Dermis blood vessel endothelial cell (primary cell): ENCODE measurements at regions not wholly inside any gene's neighbourhood (a gene's known extent, or its start where the extent isn't known, plus 50 kb on each side); places are given as distances from the start of the nearest gene placed in this dataset.

Source experiments
- DNase-seq: peaks from one replicate; pipeline ENCODE4 v3.0.0; 2010

- DNase-seq, result peak; percentile 33
Measured at GRCh38 chr18:10230072-10230471, 224.4 kb upstream of the APCDD1 start.

- no peak for DNase-seq
Measured at GRCh38 chr18:10231220-10231619, 223.2 kb upstream of the APCDD1 start.

- DNase-seq, result no peak
Measured at GRCh38 chr18:10232062-10232461, 222.4 kb upstream of the APCDD1 start.

DNA sequence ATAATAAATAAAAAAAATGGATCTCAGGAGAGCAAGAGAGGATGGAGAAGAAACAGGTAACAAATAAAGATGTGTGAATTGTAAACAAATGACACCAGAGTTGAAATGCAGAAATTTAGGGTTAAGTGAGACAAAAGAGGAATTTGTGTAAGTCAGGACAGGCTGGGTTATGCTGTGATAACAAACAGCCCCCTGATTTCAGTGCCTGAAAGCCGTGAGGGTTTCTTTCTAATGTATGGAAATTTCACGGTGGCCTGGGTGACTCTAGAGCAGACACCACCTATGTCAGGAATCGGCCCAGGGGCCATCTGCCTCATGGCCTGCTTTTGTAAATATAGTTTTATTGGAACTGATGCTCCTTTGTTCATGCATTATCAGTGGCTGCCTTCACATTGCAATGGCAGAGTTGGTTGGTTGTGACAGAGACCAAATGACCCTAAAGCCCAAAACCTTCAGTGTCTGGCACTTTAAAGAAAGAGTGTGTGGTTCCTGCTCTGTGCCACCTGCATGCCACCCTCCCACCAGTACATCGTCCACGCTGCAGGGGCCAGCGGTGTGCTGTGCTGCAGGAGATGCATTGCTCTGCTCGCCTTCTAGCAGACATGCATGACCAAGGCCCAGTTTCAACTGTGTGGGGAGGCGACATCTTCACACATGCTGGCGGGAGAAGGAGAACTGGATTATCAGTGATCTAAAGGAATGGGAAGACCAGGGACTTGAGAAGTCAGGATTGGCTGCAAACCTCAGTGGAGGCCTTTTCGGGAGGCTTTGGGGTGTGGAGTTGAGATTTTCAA is 221.2 kb upstream of the APCDD1 start:
- DNase-seq, result no peak

GRCh38 chr18:10234281-10234680 is 220.2 kb upstream of the APCDD1 start:
- no peak for DNase-seq

DNA sequence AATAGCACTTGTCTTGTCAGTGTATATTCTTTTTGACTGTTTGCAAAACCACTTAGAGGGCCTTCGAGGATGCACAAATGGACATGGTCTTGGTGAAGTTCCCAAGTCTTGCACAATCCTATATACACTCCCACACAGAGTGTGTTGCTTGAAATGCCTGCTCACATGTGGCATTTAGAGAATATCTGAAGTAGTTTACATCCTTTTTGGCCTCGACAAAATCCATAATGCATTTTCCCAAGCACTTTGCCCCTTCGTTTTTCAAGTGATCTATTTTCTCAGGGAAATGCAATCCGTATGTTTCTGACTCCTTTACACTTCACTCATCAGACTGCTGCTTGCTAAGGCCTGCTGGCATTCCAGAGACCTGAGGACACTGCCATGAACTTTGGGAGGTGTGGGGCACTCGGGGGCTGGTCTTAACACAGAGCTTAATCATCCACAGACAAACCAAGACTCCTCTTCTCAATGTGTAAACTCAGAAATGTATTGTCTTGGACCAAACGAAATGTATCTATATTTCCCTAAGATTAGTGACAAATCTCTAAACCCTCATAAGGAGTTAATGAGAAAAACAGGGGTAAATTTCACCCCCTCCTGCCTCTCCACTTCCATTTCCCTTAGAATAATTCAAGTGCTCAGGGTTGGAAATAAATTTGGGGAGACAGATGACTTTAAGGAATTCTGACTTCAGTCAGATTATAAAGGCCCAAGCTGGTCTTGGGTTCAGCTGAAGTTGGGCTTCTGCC is 219.3 kb upstream of the APCDD1 start:
- no peak for DNase-seq

- DNase-seq, result no peak
Measured at GRCh38 chr18:10235661-10235952, 218.8 kb upstream of the APCDD1 start.

DNA sequence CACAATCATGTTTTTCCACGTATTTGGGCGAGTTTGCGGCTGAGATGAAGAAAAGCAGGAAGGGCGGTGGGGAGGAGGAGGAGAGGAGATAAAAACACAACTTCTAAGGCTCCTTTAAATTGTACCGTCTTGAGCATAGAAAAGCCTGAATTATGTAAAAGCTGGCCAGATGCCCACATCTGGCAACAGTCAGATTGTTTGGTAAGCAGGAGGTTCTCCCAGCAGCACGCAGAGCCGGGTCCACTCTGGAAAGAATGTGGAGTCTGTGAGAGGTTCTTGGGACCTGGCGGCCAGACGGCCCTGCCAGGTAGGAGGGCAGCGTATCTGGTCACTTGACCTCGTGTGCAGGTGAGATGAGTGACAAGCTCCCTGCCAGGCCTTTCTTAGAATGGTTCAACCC is 215.3 kb upstream of the APCDD1 start:
- DNase-seq, result no peak

DNA sequence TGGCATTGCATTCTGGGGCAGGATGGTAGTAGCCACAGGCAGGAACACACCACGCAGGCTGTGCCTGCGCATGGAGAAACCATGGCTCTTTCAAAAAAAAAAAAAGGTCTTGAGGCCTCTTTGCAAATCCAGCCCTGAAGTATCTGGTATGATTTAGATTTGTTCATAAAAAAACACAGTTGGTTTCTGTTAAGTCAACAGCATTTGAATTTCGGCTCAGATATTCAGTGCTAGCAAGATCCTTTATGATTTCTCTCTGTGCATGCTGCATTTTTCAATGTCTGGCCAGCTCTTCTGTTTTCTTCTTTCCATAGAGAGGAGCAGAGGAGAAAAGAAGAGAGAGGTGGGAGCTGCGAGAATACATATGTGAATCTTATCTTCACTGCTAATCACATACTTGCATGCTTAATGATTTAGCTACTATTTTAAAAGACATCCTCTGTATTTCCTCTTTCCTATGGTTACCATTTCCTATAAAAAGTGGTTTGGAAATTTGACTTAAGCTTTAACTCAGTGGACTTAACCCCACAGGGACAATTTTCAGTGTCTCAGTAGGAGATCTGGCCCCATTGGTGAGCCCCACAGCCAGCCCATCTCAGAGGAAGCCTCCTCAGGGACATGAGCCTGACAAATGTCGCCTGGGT is 214.3 kb upstream of the APCDD1 start:
- DNase-seq, result no peak

- no peak for DNase-seq
Measured at GRCh38 chr18:10240973-10241372, 213.5 kb upstream of the APCDD1 start.

GRCh38 chr18:10241579-10241978 is 212.9 kb upstream of the APCDD1 start:
- DNase-seq, result no peak

DNA sequence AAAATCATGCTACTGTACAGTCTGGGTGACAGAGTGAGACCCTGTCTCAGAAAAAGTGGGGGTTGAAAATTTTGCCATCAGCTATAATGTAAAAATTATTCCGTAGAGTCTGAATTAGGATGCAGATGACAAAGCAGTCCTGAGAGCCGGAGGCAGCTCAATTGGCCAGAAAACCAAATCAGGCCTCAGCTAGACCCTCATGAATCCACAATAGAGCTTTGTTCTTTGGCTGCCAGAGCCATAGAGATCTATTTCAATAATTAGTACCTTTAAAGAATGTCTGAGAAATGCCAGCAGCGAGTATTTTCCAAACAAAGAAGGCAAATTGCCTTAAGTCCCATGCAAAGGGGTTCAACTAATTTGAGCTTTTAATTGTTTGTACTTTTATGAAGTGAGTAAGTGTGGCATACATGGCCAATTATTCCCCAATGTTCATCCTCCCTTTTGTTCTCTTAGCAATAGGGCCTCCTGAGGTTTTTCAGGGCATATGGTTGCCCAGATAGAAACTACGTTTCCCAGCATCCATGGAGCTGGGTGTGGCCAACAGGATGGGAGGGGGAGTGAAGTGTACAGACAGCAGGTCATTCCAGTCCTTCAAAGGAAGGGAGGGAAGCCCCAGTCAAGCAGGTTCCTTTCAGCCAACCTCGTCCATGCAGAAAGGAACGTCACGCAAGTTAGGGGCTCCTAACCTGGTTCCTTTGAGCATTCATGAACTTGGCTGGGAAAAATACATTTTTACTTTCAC is 211.3 kb upstream of the APCDD1 start:
- DNase-seq, result no peak

DNA sequence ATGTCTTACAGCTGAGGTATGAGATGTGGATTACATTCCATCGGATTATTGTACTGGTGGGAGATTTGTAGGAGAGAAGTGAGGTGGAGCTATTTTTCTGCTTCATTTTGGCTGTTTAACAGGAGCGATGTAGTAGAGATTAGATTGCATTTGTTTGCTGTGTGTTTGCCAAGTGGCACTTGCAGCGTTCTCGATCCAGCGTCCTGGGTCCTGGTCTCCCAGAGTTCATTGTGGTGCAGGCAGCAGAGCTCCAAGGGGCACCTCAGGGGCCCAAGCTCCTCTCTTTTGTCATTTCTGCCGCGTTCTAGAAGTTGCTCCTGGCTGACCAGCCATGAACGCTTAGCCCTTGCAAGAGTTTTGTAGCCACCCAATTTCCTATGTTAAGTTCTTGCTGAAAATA is 210.1 kb upstream of the APCDD1 start:
- DNase-seq, result no peak

DNA sequence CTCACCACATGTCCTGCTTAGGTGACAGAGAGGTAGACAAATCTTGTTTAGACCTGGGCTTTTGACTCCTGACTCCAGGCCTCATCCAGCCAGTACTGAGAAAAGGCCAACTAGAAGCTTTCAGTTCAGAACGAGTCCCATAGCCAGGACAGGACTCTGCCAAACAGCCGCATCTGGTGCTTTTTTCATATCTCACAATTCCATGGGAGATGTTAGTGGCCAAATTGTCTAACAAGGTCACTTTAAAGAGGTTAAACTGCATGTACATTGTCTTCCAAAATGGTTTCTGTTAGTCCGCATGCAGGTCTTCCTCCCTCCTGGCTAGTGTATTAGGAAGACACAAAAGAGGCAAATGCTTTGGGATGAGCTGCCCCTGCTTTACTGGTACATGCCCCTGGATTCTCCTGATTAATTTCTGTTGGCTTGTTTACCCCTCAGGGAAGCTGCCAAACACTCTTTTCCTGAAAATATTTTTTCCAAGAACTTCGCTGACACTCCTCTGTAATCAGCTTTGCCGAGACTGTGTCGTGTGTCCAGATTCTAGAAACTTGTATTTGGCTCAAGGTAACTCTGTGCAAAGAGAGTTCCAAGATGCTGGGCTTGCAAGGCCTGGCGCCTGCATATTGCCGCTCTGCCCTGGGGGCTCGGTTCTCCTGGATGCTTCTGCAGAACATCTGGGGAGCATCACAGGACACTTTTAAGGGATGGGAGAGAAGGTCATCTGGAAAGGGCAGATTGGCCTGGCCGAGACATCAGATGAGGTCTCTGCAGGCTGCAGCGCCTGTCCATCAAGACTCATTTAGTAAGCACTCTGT is 209.2 kb upstream of the APCDD1 start:
- no peak for DNase-seq

DNA sequence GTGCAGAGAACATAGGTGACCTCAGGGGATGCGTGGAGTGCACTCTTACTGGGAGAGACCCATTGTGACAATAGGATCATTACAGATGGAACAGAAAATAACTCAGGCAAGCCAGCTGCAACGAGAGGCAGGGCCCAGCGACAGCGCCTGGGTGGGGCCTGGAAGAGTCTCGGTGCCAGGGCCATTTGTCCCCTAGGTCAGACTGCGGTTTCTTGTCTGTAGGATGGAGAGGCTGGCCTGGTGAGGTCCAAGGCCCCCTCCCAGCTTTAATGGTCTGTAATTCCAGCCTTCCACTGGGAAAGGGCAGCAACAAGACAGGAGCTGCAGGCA is 208.6 kb upstream of the APCDD1 start:
- no peak for DNase-seq

- DNase-seq, result no peak
Measured at GRCh38 chr18:10247021-10247741, 207.3 kb upstream of the APCDD1 start.

DNA sequence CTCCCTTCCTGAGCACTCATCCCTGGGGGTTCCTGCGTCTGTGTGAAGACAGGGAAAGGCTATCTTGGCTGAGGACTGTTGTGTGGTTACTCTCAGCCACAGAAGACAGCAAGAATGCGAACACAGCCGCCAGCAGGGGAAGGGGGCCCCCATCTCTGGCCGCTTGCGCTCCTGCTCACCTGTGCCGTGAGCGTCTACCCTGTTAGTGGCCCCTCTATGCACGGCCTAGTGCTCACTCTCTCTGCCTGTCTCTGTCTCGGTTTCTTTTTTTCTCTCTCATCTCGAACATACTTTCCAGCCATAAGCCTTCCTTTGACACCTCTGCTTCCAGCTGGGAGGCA is 206.7 kb upstream of the APCDD1 start:
- DNase-seq, result no peak

DNA sequence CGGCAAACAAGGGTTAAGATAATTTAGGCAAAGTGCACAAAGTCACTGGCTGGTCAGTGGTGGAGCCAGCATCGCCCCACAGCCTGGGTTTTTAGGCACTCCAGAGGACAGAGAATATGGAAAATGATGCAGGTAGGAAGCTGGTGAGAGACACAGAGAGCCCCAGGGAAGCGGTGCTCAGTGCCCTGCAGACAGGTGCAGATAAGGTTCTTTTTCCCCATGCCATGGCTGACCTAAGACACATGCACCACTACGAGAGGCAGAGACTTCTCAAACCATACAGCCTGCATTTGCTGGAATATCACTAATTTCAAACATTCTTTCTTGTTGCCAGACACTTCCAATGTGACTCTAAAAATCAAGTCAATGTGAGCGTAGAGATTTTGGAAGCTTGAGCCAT is 205.7 kb upstream of the APCDD1 start:
- DNase-seq, result no peak

GRCh38 chr18:10249270-10249669 is 205.2 kb upstream of the APCDD1 start:
- DNase-seq, result no peak

- DNase-seq, result no peak
Measured at GRCh38 chr18:10249801-10250200, 204.6 kb upstream of the APCDD1 start.

DNA sequence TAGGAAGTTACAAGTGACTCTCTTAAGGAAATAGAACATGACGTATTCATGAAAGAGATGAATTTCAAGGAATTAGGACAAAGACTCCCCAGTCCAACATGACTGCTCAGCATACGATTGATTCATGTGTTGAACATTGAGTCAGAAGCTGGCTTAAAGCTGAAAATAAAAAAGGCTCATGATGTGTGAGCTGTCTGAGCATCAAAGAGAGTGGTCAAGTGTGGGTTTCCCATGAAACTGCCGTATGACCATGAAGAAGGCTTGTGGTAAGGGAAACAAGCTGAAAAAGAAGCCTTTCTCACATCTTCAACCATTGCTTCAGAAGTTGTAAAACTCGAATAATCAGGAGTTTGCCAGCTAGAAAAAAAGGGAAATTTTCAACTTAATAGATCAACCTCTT is 201.9 kb upstream of the APCDD1 start:
- DNase-seq, result no peak
